Type B pancreatic cell (in vitro differentiated cells): ENCODE measurements at regions not wholly inside any gene's neighbourhood (a gene's known extent, or its start where the extent isn't known, plus 50 kb on each side); places are given as distances from the start of the nearest gene placed in this dataset.

Experiments
- DNase-seq: peaks from one replicate; pipeline ENCODE4 v3.0.0; 2021; ENCODE audit warnings: mixed read lengths; ENCODE audit not compliant: unreplicated experiment; ENCODE audit errors: extremely low spot score
- H3K27ac Mint-ChIP-seq: 2 replicates; pipeline ENCODE4 v1.8.0; 2021; ENCODE audit warnings: mild to moderate bottlenecking, mixed read lengths
- H3K27me3 Mint-ChIP-seq: 2 replicates; pipeline ENCODE4 v1.8.0; 2021; ENCODE audit warnings: mixed read lengths
- H3K36me3 Mint-ChIP-seq: 2 replicates; pipeline ENCODE4 v1.8.0; 2021; ENCODE audit warnings: mixed read lengths
- H3K4me1 Mint-ChIP-seq: one replicate; pipeline ENCODE4 v1.8.0; 2021; ENCODE audit warnings: mixed read lengths; ENCODE audit not compliant: unreplicated experiment
- H3K4me3 Mint-ChIP-seq: 2 replicates; pipeline ENCODE4 v1.8.0; 2021; ENCODE audit warnings: mild to moderate bottlenecking, mixed read lengths
- H3K9me3 Mint-ChIP-seq: 2 replicates; pipeline ENCODE4 v1.8.0; 2021; ENCODE audit warnings: mixed read lengths
- CTCF ChIP-seq: fragments of 200-600 bp; sonication (generic); conservative IDR thresholded peaks from 2 replicates; pipeline ENCODE4 v1.5.0; 2021; ENCODE audit warnings: antibody characterized with exemption, mild to moderate bottlenecking

GRCh38 chr3:1798711-1799405, 299.8 kb upstream of the CNTN4 start:
- no peaks in the 10 kb centered on the region for H3K36me3 Mint-ChIP-seq
- no peaks in the 10 kb centered on the region for H3K27me3 Mint-ChIP-seq
- no peaks in the 10 kb centered on the region for H3K9me3 Mint-ChIP-seq
- TF ChIP-seq CTCF: no peak
- H3K27ac Mint-ChIP-seq: no peak overlapping the region
- H3K4me1 Mint-ChIP-seq: no peaks in the 10 kb centered on the region
- H3K4me3 Mint-ChIP-seq: no peak overlapping the region
- DNase-seq: no peak

- Mint-ChIP-seq H3K9me3 (peaks cover 7% of the 10 kb centered on the region), H3K4me3 (no peak overlapping the region)
These were observed 293.3 kb upstream of the CNTN4 start for GRCh38 chr3:1805331-1805730.

GRCh38 chr3:1808590-1808989, 290.1 kb upstream of the CNTN4 start:
- no peak overlapping the region for H3K4me3 Mint-ChIP-seq
- no peaks in the 10 kb centered on the region for H3K36me3 Mint-ChIP-seq
- TF ChIP-seq CTCF: no peak
- no peak overlapping the region for H3K27ac Mint-ChIP-seq
- DNase-seq: no peak
- H3K27me3 Mint-ChIP-seq: no peaks in the 10 kb centered on the region
- H3K4me1 Mint-ChIP-seq: no peaks in the 10 kb centered on the region
- H3K9me3 Mint-ChIP-seq: peaks cover 7% of the 10 kb centered on the region

More at GRCh38 chr3:1805331-1805730, 293.3 kb upstream of the CNTN4 start:
- DNase-seq: no peak
- no peak for TF ChIP-seq CTCF
- no peaks in the 10 kb centered on the region for H3K36me3 Mint-ChIP-seq
- H3K27ac Mint-ChIP-seq: no peak overlapping the region
- H3K4me1 Mint-ChIP-seq: no peaks in the 10 kb centered on the region
- H3K27me3 Mint-ChIP-seq: no peaks in the 10 kb centered on the region

- H3K4me3 Mint-ChIP-seq: no peak overlapping the region
- no peaks in the 10 kb centered on the region for H3K4me1 Mint-ChIP-seq
- DNase-seq: no peak
- no peak for TF ChIP-seq CTCF
- no peak overlapping the region for H3K27ac Mint-ChIP-seq
- no peaks in the 10 kb centered on the region for H3K27me3 Mint-ChIP-seq
- H3K36me3 Mint-ChIP-seq: no peaks in the 10 kb centered on the region
- H3K9me3 Mint-ChIP-seq: no peaks in the 10 kb centered on the region
These were observed 274.8 kb upstream of the CNTN4 start for GRCh38 chr3:1823867-1824266.

GRCh38 chr3:1824359-1824758, 274.3 kb upstream of the CNTN4 start:
- Mint-ChIP-seq H3K4me1 (no peaks in the 10 kb centered on the region), H3K36me3 (no peaks in the 10 kb centered on the region), H3K27ac (no peak overlapping the region), H3K4me3 (no peak overlapping the region), H3K9me3 (no peaks in the 10 kb centered on the region), H3K27me3 (no peaks in the 10 kb centered on the region)
- no peak for TF ChIP-seq CTCF
- no peak for DNase-seq

- no peaks in the 10 kb centered on the region for H3K9me3 Mint-ChIP-seq
- no peak overlapping the region for H3K27ac Mint-ChIP-seq
- DNase-seq: no peak
- H3K36me3 Mint-ChIP-seq: no peaks in the 10 kb centered on the region
- no peaks in the 10 kb centered on the region for H3K4me1 Mint-ChIP-seq
- no peak overlapping the region for H3K4me3 Mint-ChIP-seq
- peaks cover 3% of the 10 kb centered on the region for H3K27me3 Mint-ChIP-seq
- no peak for TF ChIP-seq CTCF
These were observed 270.1 kb upstream of the CNTN4 start for GRCh38 chr3:1828519-1828918.
